IMR-90 (cell line): ENCODE measurements at regions not wholly inside any gene's neighbourhood (a gene's known extent, or its start where the extent isn't known, plus 50 kb on each side); places are given as distances from the start of the nearest gene placed in this dataset.

Experiments used
- ATAC-seq: fragments of 200-7000 bp; cut with Tn5 transposase; 2 replicates; pipeline ENCODE4 v1.9.1; 2020; ENCODE audit warnings: low read depth, mild to moderate bottlenecking, moderate library complexity
- BruUV-seq: library from RNA; stranded (reverse); fragments of 400-500 nt; replicated peaks from 2 replicates; lab custom pipeline; 2021; lab: Mats Ljungman, UMichigan
- CTCF ChIA-PET: fragments of 300-600 bp; formaldehyde crosslinking; extraction: SDS; loops from one replicate; lab custom pipeline; 2021; ENCODE audit warnings: antibody characterized with exemption; lab: Yijun Ruan, JAX
- POLR2A ChIA-PET: fragments of 300-600 bp; sonication (Branson Sonifier 250); formaldehyde crosslinking; loops from one replicate; lab custom pipeline; 2022; ENCODE audit warnings: antibody characterized with exemption; ENCODE audit not compliant: unreplicated experiment; lab: Charles Lee
- DNase-seq: peaks from one replicate; pipeline ENCODE4 v3.0.0; 2013
- H2AFZ ChIP-seq: replicated peaks from 2 replicates; pipeline ENCODE3; 2013; ENCODE audit warnings: low read length, mild to moderate bottlenecking; ENCODE audit not compliant: poor library complexity
- H2AK5ac ChIP-seq: 2 replicates; pipeline ENCODE4 v1.6.1; 2013; ENCODE audit warnings: low read depth, low read length, inconsistent platforms
- H2AK9ac ChIP-seq: replicated peaks from 2 replicates; pipeline ENCODE3; 2013; ENCODE audit warnings: mild to moderate bottlenecking, low read depth, low read length, moderate library complexity; ENCODE audit not compliant: poor library complexity
- H2BK120ac ChIP-seq: 2 replicates; pipeline ENCODE4 v1.6.1; 2013; ENCODE audit warnings: low read depth, low read length, inconsistent platforms
- H2BK15ac ChIP-seq: 3 replicates; pipeline ENCODE4 v1.6.1; 2013; ENCODE audit warnings: low read depth, low read length, inconsistent platforms
- H2BK20ac ChIP-seq: 2 replicates; pipeline ENCODE4 v1.6.1; 2013; ENCODE audit warnings: low read depth, mild to moderate bottlenecking, inconsistent platforms, low read length, moderate library complexity
- H2BK5ac ChIP-seq: 2 replicates; pipeline ENCODE4 v1.6.1; 2013; ENCODE audit warnings: mild to moderate bottlenecking, low read depth, low read length, inconsistent platforms; ENCODE audit not compliant: poor library complexity, severe bottlenecking
- H3K14ac ChIP-seq: replicated peaks from 2 replicates; pipeline ENCODE4 v1.6.1; 2013; ENCODE audit warnings: low read depth, low read length, inconsistent platforms
- H3K18ac ChIP-seq: 2 replicates; pipeline ENCODE4 v1.6.1; 2013; ENCODE audit warnings: low read depth, low read length, control low read depth
- H3K23ac ChIP-seq: 2 replicates; pipeline ENCODE4 v1.6.1; 2013; ENCODE audit warnings: low read depth, low read length, inconsistent platforms
- H3K27ac ChIP-seq: 2 replicates; pipeline ENCODE4 v1.5.1; 2013; ENCODE audit warnings: mild to moderate bottlenecking, control low read depth, low read length; ENCODE audit not compliant: insufficient read depth
- H3K27me3 ChIP-seq: 2 replicates; pipeline ENCODE4 v1.6.1; 2013; ENCODE audit warnings: low read length; ENCODE audit not compliant: control insufficient read depth, insufficient read depth
- H3K36me3 ChIP-seq: 2 replicates; pipeline ENCODE4 v1.6.1; 2013; ENCODE audit warnings: low read length, mixed read lengths; ENCODE audit not compliant: control insufficient read depth, insufficient read depth
- H3K4ac ChIP-seq: 2 replicates; pipeline ENCODE4 v1.6.1; 2013; ENCODE audit warnings: low read depth, low read length, inconsistent platforms
- H3K4me1 ChIP-seq: 2 replicates; pipeline ENCODE4 v1.6.1; 2013; ENCODE audit warnings: low read length, mixed read lengths; ENCODE audit not compliant: control insufficient read depth, insufficient read depth
- H3K4me2 ChIP-seq: 2 replicates; pipeline ENCODE4 v1.6.1; 2013; ENCODE audit warnings: low read depth, mild to moderate bottlenecking, control low read depth, low read length, moderate library complexity
- H3K4me3 ChIP-seq: 2 replicates; pipeline ENCODE4 v1.5.1; 2013; ENCODE audit warnings: low read depth, mild to moderate bottlenecking, control low read depth, low read length, moderate library complexity; ENCODE audit not compliant: insufficient read depth
- H3K56ac ChIP-seq: 2 replicates; pipeline ENCODE4 v1.6.1; 2013; ENCODE audit warnings: low read length, inconsistent platforms; ENCODE audit not compliant: insufficient read depth; ENCODE audit errors: extremely low read depth
- H3K79me1 ChIP-seq, 2 experiments: 2 replicates each; pipeline ENCODE4 v1.6.1; 2013; ENCODE audit warnings: low read length in 2 of 2, inconsistent platforms in 1 of 2, low read depth in 1 of 2
- H3K9ac ChIP-seq: 2 replicates; pipeline ENCODE4 v1.6.1; 2013; ENCODE audit warnings: low read depth, low read length, control low read depth
- H3K9me1 ChIP-seq: 2 replicates; pipeline ENCODE4 v1.6.1; 2013; ENCODE audit warnings: low read length, inconsistent platforms; ENCODE audit not compliant: insufficient read depth
- H3K9me3 ChIP-seq: 2 replicates; pipeline ENCODE4 v1.6.1; 2013; ENCODE audit warnings: low read length; ENCODE audit not compliant: control insufficient read depth, insufficient read depth
- H4K20me1 ChIP-seq: 2 replicates; pipeline ENCODE4 v1.6.1; 2013; ENCODE audit warnings: low read length, inconsistent platforms; ENCODE audit not compliant: insufficient read depth
- H4K5ac ChIP-seq: 2 replicates; pipeline ENCODE4 v1.6.1; 2013; ENCODE audit warnings: mild to moderate bottlenecking, low read depth, low read length, control low read depth
- H4K8ac ChIP-seq, 2 experiments: 2 replicates each; pipeline ENCODE4 v1.6.1; 2013; ENCODE audit warnings: low read depth in 2 of 2, low read length in 2 of 2, control low read depth in 1 of 2, inconsistent platforms in 1 of 2
- H4K91ac ChIP-seq: 2 replicates; pipeline ENCODE4 v1.6.1; 2013; ENCODE audit warnings: low read depth, low read length, inconsistent platforms; ENCODE audit not compliant: insufficient read depth
- BHLHE40 ChIP-seq: fragments of 150-350 bp; IDR thresholded peaks from 2 replicates; pipeline ENCODE4 v1.6.1; 2016; ENCODE audit warnings: mild to moderate bottlenecking, low read depth, low read length
- CEBPB ChIP-seq: IDR thresholded peaks from 2 replicates; pipeline ENCODE4 v1.6.1; 2012; ENCODE audit warnings: low read depth, low read length, improper control_type of control experiment
- CHD1 ChIP-seq: IDR thresholded peaks from 2 replicates; pipeline ENCODE4 v1.6.1; 2012; ENCODE audit warnings: low read depth, low read length, improper control_type of control experiment
- CTCF ChIP-seq: conservative IDR thresholded peaks from 2 replicates; pipeline ENCODE4 v1.5.1; 2012; ENCODE audit warnings: mild to moderate bottlenecking, low read depth, low read length, improper control_type of control experiment
- ELK1 ChIP-seq: fragments of 150-350 bp; IDR thresholded peaks from 2 replicates; pipeline ENCODE4 v1.6.1; 2016; ENCODE audit warnings: low read depth, mild to moderate bottlenecking, low read length, moderate library complexity, borderline replicate concordance
- FOS ChIP-seq: fragments of 150-350 bp; IDR thresholded peaks from 2 replicates; pipeline ENCODE4 v1.6.1; 2016; ENCODE audit warnings: low read depth, low read length
- MAFK ChIP-seq: IDR thresholded peaks from 2 replicates; pipeline ENCODE4 v1.6.1; 2012; ENCODE audit warnings: low read depth, low read length, improper control_type of control experiment
- MAZ ChIP-seq: IDR thresholded peaks from 2 replicates; pipeline ENCODE4 v1.6.1; 2012; ENCODE audit warnings: low read depth, mild to moderate bottlenecking, low read length, improper control_type of control experiment, moderate library complexity, borderline replicate concordance
- MXI1 ChIP-seq: IDR thresholded peaks from 2 replicates; pipeline ENCODE4 v1.6.1; 2012; ENCODE audit warnings: low read depth, mild to moderate bottlenecking, low read length, moderate library complexity, borderline replicate concordance
- NFE2L2 ChIP-seq: fragments of 150-350 bp; IDR thresholded peaks from 2 replicates; pipeline ENCODE4 v1.6.1; 2016; ENCODE audit warnings: low read depth, mild to moderate bottlenecking, low read length
- POLR2A ChIP-seq: IDR thresholded peaks from 2 replicates; pipeline ENCODE4 v1.6.1; 2012; ENCODE audit warnings: mild to moderate bottlenecking, low read depth, low read length
- RAD21 ChIP-seq: IDR thresholded peaks from 2 replicates; pipeline ENCODE4 v1.6.1; 2012; ENCODE audit warnings: low read length, improper control_type of control experiment
- RCOR1 ChIP-seq: IDR thresholded peaks from 2 replicates; pipeline ENCODE4 v1.6.1; 2012; ENCODE audit warnings: mild to moderate bottlenecking, low read length, improper control_type of control experiment; ENCODE audit not compliant: insufficient replicate concordance
- RFX5 ChIP-seq: IDR thresholded peaks from 2 replicates; pipeline ENCODE4 v1.8.0; 2012; ENCODE audit warnings: low read depth, mild to moderate bottlenecking, low read length, moderate library complexity
- SMC3 ChIP-seq: fragments of 150-350 bp; IDR thresholded peaks from 2 replicates; pipeline ENCODE4 v1.6.1; 2016; ENCODE audit warnings: low read depth, mild to moderate bottlenecking, antibody characterized with exemption, low read length, moderate library complexity
- USF2 ChIP-seq: fragments of 150-350 bp; IDR thresholded peaks from 2 replicates; pipeline ENCODE4 v1.6.1; 2017; ENCODE audit warnings: mild to moderate bottlenecking, antibody characterized with exemption, low read length, low read depth
- WGBS, 2 experiments: methylation state at CpG; one replicate each; pipeline versions ENCODE4 v1.1.5 to v1.1.7; 2013; ENCODE audit warnings: missing lambda C conversion rate in 2 of 2; ENCODE audit not compliant: insufficient read length in 1 of 2; ENCODE audit errors: extremely low coverage in 2 of 2; 5-methylcytosine and 5-hydroxymethylcytosine counted together
- dilution Hi-C: fragments of 300-500 bp; cut with HindIII; formaldehyde crosslinking; loops from one replicate; pipeline ENCODE4 v1.14.3; 2018; ENCODE audit warnings: low sequenced_read_pairs; ENCODE audit not compliant: unreplicated experiment
- in situ Hi-C: fragments of 300-500 bp; cut with MboI; formaldehyde crosslinking; loops from 3 replicates; pipeline ENCODE4 v1.14.3; 2019; ENCODE audit warnings: low sequenced_read_pairs, inconsistent platforms, mixed read lengths
- intact Hi-C: fragments of 100-400 bp; cut with micrococcal nuclease; formaldehyde crosslinking; loops from 2 replicates; pipeline ENCODE4 v1.10.0; 2022

GRCh38 chr11:106344394-106344793 is 266.9 kb downstream of the AASDHPPT start:
- Histone ChIP-seq H3K27ac (no peak overlapping the region), H4K20me1 (no peaks in the 10 kb centered on the region), H3K9ac (no peak overlapping the region), H2AK9ac (no peak overlapping the region), H3K9me3 (no peaks in the 10 kb centered on the region), H3K56ac (no peak overlapping the region), H3K4me2 (peak overlapping the region; percentile 36; the same call in 1 of the 2 replicates), H3K4me3 (no peak overlapping the region), H3K4ac (no peak overlapping the region), H3K9me1 (no peaks in the 10 kb centered on the region), H3K4me1 (0 out of 2 replicates have a peak, but pooled peaks cover 2% of the 10 kb centered on the region), H2AK5ac (no peak overlapping the region), H2BK15ac (no peak overlapping the region), H2BK120ac (no peak overlapping the region), H3K23ac (no peak overlapping the region), H2AFZ (peak overlapping the region; percentile 50), H4K8ac (no peak overlapping the region), H3K36me3 (no peaks in the 10 kb centered on the region), H4K5ac (no peak overlapping the region), H2BK5ac (no peak overlapping the region), H3K27me3 (no peaks in the 10 kb centered on the region), H4K91ac (no peak overlapping the region), H3K14ac (no peak overlapping the region), H2BK20ac (no peak overlapping the region), H3K79me1 (no peaks in the 10 kb centered on the region), H3K18ac (peak overlapping the region; percentile 12; the same call in 1 of the 2 replicates)
- dilution Hi-C loops (no loop called here), intact Hi-C loops (no loop called here), in situ Hi-C loops (no loop called here)
- TF ChIP-seq ELK1 (no peak), FOS (no peak), MAZ (no peak), RFX5 (no peak), CEBPB (no peak), MAFK (no peak), POLR2A (no peak), RAD21 (no peak), CHD1 (no peak), BHLHE40 (no peak), CTCF (no peak), RCOR1 (no peak), SMC3 (no peak), MXI1 (no peak), USF2 (no peak), NFE2L2 (no peak)
- CTCF ChIA-PET = no interaction called here
- ATAC-seq (peak; percentile 75), DNase-seq (peak; percentile 75)
- BruUV-seq = no TSS peak
- POLR2A ChIA-PET = no interaction called here
- no CpG with 5 or more reads among the region's 2 CpGs for WGBS, 2 experiments
